ENCODE measurements at regions not wholly inside any gene's neighbourhood (a gene's known extent, or its start where the extent isn't known, plus 50 kb on each side); places are given as distances from the start of the nearest gene placed in this dataset.

DNA sequence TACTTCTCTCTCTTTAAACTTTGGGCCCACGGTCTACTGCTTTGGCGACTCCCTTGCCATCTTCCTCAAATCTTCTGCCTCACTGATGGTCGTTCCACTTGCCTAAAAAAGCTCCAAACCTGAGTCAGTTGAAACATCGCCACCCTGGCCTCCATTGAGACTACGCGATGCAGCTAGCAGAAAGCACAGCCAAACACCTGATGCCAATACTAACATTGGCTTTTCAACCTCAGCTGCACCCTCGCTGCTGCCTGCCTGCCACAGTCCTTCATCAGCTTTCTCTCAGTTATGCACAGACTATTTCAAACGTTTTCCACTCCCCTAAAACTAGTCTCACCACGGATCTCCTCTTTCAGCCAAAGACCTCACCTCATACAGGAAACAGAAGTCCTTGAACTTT, 214.2 kb upstream of the TMCO5A start:
- no peak overlapping the region for H3K4me3 ChIP-seq
- no peak for DNase-seq
- H3K9me3 ChIP-seq = no peaks in the 10 kb centered on the region
- no peaks in the 10 kb centered on the region for H3K4me1 ChIP-seq
- no peaks in the 10 kb centered on the region for H3K36me3 ChIP-seq
- no peak for TF ChIP-seq CTCF (IDR thresholded peaks at IDR 0.05)
- no peak for TF ChIP-seq POLR2A (IDR thresholded peaks at IDR 0.05)
- no peaks in the 10 kb centered on the region for H3K27me3 ChIP-seq
- H3K27ac ChIP-seq = no peak overlapping the region

GRCh38 chr15:37731146-37731746, 203.2 kb upstream of the TMCO5A start:
- Histone ChIP-seq H3K4me1 (no peaks in the 10 kb centered on the region), H3K4me3 (no peak overlapping the region), H3K27me3 (no peaks in the 10 kb centered on the region), H3K36me3 (no peaks in the 10 kb centered on the region), H3K9me3 (no peaks in the 10 kb centered on the region), H3K27ac (no peak overlapping the region)
- TF ChIP-seq CTCF (IDR thresholded peaks at IDR 0.05) (no peak), POLR2A (IDR thresholded peaks at IDR 0.05) (no peak)
- DNase-seq = no peak

DNA sequence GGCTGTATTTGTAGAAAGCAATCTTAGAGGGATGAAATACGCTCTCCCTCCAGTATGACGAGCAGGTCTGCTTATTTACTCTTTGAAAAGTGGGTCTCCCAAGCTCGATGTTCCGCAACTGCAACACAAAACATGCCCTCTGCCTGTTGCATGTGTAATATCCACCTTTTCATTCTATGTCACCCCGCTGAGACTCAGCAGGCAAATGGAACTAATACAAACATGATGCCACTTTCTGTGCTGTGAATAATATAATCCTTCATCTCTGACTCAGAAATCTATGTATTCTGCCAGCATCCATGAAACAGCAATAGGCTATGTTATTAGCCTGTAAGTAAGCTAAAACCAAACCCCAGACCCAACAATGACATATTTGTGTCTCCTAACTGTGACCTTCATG, 200.8 kb upstream of the TMCO5A start:
- H3K27me3 ChIP-seq = no peaks in the 10 kb centered on the region
- H3K4me1 ChIP-seq = no peaks in the 10 kb centered on the region
- no peak overlapping the region for H3K4me3 ChIP-seq
- no peaks in the 10 kb centered on the region for H3K36me3 ChIP-seq
- no peak for DNase-seq
- no peaks in the 10 kb centered on the region for H3K9me3 ChIP-seq
- no peak for TF ChIP-seq CTCF (IDR thresholded peaks at IDR 0.05)
- TF ChIP-seq POLR2A (IDR thresholded peaks at IDR 0.05) = no peak
- H3K27ac ChIP-seq = no peak overlapping the region

- H3K27me3 ChIP-seq = no peaks in the 10 kb centered on the region
- no peak overlapping the region for H3K4me3 ChIP-seq
- H3K4me1 ChIP-seq = no peaks in the 10 kb centered on the region
- no peaks in the 10 kb centered on the region for H3K36me3 ChIP-seq
- no peak overlapping the region for H3K27ac ChIP-seq
- no peak for DNase-seq
- no peaks in the 10 kb centered on the region for H3K9me3 ChIP-seq
- no peak for TF ChIP-seq POLR2A (IDR thresholded peaks at IDR 0.05)
- no peak for TF ChIP-seq CTCF (IDR thresholded peaks at IDR 0.05)
Measured at GRCh38 chr15:37740623-37741141, 193.8 kb upstream of the TMCO5A start.

GRCh38 chr15:37743826-37744225, 190.6 kb upstream of the TMCO5A start:
- no peaks in the 10 kb centered on the region for H3K27me3 ChIP-seq
- H3K4me3 ChIP-seq = no peak overlapping the region
- no peak overlapping the region for H3K27ac ChIP-seq
- H3K36me3 ChIP-seq = no peaks in the 10 kb centered on the region
- no peaks in the 10 kb centered on the region for H3K4me1 ChIP-seq
- DNase-seq = no peak
- H3K9me3 ChIP-seq = no peaks in the 10 kb centered on the region
- TF ChIP-seq CTCF (IDR thresholded peaks at IDR 0.05) (no peak), POLR2A (IDR thresholded peaks at IDR 0.05) (no peak)

GRCh38 chr15:37744521-37744920, 189.9 kb upstream of the TMCO5A start:
- H3K4me3 ChIP-seq = no peak overlapping the region
- DNase-seq = no peak
- no peak for TF ChIP-seq POLR2A (IDR thresholded peaks at IDR 0.05)
- no peak for TF ChIP-seq CTCF (IDR thresholded peaks at IDR 0.05)

More at GRCh38 chr15:37744521-37744920, 189.9 kb upstream of the TMCO5A start:
- H3K9me3 ChIP-seq = no peaks in the 10 kb centered on the region
- no peak overlapping the region for H3K27ac ChIP-seq
- H3K36me3 ChIP-seq = no peaks in the 10 kb centered on the region
- no peaks in the 10 kb centered on the region for H3K4me1 ChIP-seq
- H3K27me3 ChIP-seq = no peaks in the 10 kb centered on the region
